ENCODE measurements at regions not wholly inside any gene's neighbourhood (a gene's known extent, or its start where the extent isn't known, plus 50 kb on each side); places are given as distances from the start of the nearest gene placed in this dataset.

DNA sequence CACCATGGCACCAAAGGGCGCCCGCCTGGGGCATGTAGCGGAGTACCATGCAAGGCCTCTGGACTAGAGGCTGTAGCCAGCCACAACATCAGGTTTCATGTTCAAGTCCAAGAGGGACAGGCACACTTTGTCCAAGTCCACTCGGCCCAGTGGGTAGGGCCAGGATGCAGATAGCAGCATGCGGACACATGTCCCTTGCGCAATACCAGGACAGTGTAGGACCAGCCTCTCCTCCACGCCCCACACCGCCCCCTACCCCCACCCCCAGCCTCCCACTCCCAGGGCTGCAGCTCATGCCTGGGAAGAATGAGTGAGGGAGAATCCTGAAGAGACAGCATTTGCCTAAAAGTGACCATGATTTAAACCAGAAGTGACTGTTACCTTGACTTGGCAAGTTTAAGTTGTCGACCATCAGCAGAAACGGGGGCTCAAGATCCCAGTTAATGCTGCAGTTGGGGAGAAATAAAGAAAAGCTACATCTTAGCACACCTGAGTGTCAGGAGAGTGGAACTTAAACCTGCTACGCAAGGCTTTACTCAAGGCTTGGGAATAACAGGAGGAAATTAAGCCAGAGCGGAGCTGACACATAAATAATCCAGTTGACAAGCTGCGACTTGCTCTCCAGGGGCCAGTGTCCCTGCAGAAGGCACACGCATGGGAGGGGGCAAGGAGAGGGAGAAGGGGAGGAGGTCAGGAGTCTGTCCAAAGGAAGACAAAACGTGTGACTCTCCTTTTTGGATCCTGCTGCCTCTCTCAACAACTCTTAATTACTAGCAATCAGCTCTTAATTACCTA is 221.7 kb downstream of the BCOR start:
- FAIRE-seq = no peak

DNA sequence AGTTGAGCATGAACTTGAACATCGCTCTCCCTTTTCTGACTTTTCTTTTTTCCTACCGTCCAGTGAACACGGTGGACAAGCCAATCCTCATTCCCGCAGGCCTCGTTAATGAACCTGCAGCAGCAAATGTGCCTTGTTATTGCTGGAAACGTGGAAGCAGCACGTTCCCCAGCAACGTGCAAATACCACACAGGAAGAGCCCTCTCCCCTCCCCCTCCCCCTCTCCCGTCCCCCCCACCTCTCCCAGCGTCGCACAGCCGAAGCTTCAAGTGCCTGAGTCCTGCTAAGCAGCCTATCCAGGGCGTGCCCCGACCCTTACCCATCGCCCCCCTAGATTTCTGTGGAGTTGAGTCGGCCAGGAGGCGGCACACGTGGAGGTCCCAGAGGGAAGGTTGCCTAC is 219.9 kb downstream of the BCOR start:
- no peak for FAIRE-seq

DNA sequence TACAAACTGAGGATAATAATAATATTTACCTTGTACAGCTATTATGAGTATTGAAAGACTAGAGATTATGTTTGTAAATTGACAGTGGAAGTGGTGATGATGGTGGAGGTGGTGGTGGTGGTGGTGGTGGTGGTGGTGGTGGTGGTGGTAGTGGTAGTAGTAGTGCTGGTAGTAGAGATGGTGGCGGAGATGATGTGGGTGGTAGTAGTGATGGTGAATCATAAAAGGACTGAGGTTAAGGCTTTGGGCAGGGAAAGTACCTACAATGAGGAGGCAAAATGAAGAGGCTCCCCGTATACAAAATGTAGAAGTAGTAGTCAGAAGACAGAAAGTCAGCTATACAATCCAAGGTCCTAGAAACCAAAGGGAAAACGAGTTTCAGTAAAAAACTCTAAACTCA is 214.1 kb downstream of the BCOR start:
- FAIRE-seq = no peak

DNA sequence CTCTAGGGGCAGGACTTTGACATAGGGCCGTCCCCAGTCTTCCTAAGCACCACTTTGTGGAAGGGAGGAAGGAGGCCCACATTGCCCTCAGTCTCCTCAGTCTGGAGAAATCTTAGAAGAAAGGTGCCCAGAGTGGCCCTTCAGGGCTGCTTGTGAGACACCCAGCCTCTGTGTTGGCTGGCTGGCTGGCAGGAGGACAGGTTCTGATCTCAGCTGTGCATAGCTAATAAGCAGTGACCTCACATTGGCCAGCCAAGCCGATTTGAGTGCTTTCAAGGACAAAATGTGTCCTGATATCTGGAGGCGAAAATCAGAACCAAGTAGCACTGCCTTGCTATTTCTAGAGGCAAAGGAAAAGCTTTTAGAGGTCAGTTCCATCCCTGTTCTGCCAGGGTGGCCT is 211.5 kb downstream of the BCOR start:
- FAIRE-seq = no peak

DNA sequence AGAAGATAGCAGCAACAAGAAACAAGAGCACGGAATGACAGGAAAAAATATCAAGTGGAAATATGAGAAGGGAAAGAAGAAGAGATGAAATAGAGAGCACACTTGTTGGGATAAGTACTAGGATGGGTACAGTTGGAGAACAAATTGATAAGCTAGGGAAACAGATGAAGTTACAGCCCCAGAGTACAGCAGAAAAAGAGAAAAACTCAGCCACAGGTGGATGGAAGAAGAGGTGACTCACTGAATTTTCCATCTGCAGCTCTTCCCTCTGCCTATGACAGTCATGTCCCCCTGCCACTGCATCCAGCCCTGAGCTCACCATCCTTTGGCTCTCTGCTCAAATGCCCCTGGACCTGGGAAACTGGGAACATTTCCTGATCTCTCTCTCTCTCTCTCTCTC is 209.0 kb downstream of the BCOR start:
- no peak for FAIRE-seq

DNA sequence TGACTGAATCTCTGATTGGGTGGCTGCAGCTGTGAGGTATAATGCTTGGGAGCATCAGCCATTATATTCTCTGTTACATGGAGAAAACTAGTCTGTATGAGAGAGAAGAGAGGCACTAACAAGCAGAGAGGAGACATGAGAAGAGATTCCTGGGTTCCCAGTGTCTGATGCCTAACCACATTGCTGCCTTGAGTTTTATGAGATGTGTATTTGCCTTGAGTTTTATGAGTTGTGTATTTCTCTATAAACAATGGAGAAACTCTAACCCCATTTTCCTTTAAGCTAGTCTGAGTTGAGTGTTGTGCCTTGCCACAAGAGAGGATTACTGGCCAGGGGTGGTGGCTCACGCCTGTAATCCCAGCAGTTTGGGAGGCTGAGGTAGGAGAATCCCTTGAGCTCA is 208.1 kb downstream of the BCOR start:
- FAIRE-seq = no peak

DNA sequence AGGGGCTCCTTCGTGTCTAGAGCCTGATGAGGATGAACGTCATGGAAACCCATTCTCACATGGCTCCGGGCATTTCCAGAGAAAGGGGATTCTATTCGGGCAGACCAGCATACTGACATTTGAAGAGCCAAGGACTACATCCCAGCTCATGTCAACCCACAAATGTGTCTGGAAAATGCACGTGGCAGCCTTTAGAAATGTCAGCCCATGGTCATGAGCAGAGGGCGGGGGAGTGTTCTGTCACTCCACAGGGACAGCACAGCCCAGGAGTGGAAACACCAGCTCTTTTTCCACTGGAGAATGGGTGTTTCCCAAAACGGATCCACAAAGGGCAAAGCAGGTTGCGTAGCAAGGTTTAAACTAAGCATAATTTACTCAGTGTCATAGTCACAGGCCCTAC is 207.0 kb downstream of the BCOR start:
- no peak for FAIRE-seq

DNA sequence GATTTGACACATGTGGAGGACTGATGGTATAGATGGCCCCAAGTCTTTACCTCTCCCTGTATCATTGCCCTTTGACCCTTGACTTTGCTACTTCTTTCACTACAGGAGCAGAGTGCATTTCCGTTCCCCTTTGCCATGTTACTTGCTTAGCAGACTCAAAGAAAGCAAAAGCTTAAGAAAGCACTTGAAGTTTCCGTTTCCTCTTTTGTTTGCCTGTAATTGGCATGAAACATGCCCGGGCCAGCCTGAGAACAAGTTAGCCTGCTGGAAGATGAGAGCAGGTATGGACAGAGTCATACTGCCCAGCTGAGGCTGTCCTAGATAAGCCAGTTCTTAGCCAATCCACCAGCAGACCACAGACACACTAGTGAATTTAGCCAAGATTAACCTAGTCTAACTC is 206.0 kb downstream of the BCOR start:
- FAIRE-seq = no peak

DNA sequence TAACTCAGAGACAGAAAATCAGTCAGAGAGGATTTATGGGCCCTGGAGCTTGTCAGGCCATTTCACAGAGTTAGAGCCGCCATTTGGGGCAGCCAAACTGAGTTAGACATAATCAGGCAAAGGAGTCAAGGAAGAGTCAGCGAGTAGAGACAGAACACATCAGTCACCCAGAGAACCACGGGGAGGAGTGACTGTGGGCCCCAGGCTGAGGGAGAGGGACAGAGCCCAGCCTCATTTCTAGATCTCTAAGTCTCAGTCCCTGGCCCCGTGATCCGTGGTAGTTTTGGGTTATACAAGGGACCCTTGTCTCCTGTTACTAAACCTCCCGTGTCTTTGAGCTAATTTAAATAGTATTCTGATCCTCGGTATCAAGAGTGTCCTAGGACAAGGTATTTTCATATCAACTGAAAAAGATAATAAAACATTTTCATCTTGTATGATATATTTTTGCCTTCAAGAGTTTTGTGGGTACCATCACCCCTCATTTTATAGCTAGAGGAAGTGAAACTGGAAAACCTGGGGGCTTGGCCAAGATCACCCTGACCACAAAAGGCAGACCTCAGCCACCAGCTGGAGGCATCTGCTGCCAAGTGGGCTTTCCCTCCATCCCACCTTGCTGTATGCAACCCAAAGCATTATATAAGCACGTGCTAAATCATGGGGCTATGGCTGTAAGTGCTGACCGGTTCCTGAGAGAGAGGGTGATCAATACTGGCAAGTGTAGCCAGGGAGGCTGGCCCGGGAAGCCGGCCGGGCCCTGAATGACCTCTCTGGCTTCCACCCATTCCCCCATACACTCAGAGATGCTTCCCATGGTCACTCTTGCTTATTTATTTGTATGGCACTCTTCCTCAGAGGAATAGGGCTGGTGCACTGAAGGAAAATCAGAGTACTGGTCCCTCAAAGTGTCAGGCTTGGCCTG is 204.1 kb downstream of the BCOR start:
- no peak for FAIRE-seq

DNA sequence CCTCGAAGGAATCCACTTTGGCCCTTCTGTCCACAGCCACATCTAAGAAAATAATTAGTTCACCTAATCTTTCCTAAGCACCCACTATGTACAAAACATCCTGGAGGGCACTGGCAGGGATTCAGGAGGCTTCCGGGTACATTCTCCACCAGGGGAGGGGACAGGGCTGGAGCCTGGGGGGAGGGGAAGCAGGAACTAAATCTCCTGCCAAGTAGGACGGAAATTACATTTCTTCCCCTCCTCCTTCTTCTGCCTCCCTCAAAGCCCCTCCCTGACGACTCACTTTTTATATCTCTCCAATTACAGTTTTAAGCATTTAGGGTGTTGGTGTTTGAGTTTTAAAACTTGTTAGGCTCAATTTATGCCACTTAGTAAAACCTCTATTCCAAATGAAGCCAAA is 203.1 kb downstream of the BCOR start:
- no peak for FAIRE-seq

DNA sequence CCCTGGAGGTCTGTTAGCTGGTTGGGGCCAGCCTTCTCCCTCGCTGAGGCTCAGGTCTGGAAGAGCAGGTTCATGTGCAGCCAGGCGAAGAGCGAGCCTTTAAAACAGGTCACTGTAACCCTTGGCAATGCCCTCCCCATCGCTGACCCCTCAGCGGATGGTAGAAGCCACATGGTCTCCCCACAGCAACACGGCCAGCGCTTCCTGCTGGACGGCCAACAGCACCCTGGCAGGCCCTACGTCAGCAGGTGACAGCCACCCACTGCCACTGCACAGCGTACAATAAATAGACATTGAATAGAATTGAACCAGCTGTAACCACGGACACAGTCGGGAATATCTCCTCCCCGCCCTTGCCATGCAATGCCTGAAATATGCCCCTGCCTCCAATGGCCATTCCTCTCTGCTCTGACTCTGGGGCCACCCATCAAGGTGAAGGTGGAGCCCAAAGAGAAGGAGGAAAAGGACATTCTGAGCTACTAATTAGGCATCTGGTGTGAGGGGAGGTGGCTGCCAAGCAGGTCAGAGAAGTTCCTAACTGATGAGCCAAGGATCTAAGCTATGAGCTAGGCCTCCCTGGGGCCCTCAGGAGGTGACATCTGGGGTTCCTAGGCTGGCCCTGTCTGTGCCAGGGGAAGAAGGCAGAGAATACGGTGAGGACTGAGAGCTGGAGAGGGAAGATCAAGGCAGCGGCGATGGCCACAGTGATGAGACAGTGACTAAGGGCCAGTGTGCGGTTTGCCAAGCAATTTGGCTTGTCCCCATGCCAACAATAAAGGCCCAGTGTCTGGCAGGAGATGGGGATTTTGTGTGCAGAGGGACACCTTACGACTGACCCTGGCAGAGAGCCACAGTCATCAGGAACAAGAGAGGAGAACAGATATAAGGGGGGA is 202.3 kb downstream of the BCOR start:
- FAIRE-seq = no peak

DNA sequence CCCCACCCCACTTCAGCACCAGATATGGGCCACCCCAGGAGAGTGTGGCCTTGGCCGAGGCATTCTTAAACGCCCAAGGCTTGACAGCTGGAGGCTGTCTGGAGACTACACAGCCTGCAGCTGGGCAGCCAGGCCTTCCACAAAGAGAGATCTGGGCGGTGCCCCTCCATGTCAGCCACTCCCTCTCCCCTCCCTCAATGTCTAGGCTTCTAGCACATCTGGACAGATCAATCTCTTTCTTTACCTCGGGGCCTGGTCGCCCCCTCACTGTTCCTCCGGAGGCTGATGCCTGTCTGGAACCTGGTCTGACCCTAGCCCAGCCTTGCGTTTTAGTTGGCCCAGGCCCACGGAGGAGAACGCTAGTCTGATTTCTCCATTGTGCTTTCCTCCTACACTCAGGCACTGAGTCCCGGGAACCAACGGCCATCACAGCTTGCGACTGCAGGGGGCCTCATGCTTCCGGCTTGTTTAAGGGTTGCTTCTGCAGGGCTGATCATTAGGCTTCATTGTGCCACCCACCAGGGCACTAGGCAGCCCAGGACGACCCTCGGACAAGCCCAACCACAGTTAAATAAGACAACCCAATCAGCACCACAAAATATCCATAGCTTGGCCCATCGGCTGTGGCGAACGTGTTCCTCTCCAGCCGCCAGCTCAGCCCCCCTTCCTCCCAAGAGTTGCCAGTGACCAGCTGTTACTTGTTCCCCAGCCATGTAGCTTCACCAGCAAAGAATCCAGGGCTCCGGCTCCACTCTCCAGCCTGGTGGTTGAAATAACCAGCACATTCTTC is 200.6 kb downstream of the BCOR start:
- no peak for FAIRE-seq

DNA sequence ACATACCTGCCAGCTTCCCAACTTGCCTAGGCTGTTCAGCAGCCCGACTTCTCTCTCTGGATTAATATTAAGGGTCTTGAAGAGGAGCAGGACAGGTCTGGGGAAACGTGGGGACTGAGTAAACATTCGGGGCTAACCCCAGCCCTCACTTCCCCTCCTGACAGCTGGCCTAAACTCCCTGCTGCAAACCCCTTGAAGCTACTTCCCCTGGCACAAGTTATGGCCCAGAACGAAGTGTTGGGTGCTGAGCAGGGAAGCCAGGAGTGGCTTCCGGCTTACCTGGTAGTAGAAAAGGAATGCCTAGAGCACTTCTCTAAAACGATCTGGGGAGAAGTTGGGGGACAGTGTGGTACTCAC is 200.0 kb downstream of the BCOR start:
- no peak for FAIRE-seq

DNA sequence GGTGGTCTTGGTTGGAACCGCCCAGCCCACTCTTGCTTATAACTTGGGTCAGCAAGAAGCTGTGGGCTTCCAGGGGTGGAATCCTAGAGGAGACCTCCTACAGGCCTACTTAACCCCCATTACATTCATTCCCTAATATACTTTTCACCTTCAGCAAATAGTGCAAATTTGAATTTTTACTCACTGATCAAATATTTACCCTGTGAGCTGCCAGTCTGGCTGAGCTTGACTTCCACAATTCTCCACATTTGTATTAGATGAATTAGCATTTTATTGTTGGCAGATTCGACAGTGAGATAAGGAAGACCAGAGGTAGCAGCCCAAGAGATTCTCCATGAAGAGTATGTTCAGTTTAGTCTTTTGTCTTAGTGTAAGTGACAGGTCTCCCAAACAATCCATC is 199.6 kb downstream of the BCOR start:
- FAIRE-seq = peak; percentile 18

DNA sequence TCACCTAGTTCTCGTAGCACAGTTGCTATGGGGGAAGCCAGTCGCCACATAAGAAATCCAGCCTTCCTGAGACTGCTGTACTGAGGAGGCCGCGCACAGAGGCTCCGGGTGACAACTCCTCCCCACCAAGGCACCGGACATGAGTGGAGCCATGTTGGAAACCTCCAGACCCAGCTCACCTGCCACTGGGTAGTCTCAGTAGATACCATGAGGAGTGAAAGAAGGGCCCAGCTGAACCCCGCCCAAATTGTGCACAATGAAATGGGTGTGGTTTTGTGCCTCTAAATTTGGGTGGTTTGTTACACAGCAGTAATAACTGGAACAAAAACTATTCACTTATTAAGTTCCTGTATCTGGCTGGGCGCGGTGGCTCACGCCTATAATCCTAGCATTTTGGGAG is 198.7 kb downstream of the BCOR start:
- FAIRE-seq = no peak

DNA sequence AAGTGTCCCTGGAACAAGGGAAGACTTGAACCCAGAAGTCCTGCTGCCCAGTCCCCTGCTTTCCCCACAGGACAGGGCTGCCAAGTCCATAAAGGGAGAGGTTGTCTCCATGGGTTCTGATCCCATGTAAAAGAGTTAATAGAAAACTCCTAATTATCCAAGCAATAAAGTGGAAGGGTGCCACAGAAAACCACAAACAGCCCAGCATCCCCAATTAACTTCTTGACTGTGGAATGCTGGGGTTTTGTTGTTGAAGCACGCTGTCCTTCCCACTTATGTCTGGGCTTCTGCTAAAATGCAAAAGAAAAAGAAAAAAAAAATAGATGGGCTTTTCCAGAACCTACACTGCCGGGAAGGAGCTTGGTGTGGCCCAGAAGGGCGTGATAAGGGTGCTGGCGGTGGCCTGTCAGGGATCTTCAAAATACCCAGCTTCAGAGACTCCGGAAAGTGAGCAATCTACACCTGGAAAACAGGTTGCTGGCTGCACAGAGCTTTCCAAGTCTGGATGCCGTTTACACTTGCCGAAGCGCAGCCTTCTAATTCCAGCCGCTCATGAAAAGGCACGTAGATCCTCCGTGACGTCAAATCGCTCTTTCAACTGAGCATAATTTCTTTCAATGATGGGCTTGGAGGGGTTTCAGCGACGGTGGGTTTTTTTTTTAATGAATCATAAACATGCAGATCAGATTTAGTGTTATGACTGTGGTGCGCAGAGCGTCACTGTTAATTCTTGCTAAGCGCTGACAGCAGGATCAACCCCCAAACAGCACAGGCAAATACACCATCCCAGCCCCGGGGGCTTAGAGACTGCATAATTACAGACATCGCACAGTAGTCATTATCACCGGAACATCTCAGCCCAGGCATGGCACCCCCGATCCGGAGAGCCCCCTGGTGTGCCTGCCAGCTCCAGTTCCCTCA is 197.6 kb downstream of the BCOR start:
- FAIRE-seq = no peak

DNA sequence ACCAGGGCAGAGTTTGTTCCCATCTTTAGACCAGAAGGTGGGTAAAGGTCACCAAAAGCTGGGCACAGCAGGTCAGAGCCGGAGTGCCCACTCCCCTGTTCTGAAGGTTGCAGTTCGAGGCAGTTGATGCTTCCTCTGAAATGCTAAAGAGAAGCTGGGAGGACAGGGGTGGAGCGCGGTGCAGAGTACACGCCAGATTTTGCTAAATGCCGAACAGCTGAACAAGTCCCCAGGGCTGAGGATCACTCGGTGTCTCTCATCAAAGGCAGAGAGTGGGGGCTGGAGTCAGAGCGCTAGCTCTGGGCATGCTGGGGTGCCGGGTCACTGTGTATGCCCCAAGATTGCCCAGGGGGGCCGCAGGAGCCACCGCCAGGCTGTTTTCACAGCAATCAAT is 197.0 kb downstream of the BCOR start:
- no peak for FAIRE-seq

DNA sequence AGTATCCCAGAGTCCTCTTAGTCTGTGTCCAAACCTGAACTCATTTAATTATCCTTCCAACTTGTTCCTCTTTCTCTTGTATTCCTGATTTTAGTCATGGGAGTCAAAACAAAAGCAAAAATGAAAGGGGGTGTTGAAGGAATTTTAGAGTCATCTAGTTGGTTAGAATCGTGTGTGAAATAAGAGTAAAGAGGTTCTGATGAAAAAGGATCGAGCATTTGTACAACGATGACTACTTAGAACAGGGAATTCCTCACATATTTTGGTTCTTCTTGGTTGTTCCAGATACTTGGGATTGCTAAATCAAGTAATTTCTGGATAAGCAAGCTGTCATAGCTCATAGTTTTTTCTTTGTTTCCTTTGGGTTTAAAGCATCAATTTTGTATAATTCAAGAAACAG is 194.4 kb downstream of the BCOR start:
- no peak for FAIRE-seq

DNA sequence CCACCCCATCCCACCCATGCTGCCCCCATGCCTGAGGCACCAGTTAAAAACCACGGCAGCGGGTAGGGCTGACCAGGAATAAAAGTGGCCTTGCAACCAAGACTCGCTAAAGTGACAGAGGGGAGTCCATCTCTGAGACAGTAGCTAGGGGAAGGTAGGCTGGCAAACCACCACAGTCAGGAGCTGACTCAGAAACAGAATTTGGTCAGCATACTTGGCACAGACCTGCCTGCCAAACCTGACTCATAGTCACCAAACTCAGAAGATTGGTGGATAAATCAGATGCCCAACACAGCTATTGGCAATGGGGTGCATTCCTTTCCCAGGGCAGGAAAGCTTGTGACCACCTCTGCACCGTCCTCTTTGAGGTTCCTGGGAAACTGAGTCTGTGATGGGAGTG is 193.8 kb downstream of the BCOR start:
- no peak for FAIRE-seq

DNA sequence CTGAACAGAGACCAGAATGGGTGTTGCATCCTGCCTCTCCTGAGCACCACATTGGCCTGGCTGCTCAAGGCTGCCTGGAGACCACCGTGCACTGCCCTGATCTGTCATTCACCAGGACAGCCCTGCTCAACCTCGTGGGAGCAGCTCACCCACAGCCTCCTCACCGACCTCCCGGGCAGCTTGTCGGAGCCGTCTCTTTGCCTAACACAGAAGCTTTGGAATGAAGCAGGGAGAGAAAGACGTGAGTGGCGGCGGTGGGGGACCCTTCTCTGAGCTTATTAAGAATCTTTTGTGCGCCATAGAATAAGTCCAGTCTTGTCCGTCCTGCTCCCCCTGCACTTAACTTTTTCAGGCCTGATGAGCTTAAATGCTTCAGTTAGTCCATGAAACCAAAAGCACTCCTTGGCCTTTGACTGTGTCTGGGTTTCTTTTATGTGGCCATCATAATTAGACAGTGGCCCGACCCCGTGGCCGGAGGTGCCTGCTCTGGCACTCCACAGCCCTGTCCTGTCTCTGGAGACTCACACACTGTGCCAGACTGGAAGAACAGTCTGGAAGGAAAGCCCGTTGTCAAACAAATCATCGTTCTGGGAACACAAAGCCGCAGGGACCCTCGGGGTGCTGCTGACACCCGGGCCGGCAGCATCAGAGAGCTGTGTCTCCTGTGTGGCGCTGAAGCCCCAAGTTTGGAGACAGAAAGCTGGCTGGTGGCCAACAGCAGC is 192.8 kb downstream of the BCOR start:
- no peak for FAIRE-seq

DNA sequence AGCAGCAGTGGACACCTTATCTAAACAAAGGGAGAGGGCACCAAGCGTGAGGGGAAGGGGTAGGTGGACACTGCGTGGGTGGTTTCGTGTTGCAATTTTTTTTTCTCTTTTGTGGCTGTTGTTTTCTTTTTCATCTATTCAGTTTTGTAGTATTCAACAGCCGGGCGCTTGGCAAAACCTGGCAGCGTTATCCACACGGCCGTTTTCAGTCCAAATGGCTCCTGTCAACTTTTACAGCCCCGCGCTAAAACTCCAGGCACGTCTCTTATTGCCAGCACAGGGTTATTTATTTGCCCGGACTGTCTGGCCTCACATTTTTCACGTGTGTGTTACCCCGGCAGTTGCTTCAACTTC is 192.2 kb downstream of the BCOR start:
- FAIRE-seq = no peak
